Bronchial epithelial cell (primary cell): ENCODE measurements at regions not wholly inside any gene's neighbourhood (a gene's known extent, or its start where the extent isn't known, plus 50 kb on each side); places are given as distances from the start of the nearest gene placed in this dataset.

Experiments
- DNase-seq: peaks from one replicate; pipeline ENCODE4 v3.0.0-alpha.2; 2010; ENCODE audit warnings: low read depth
- FAIRE-seq: peaks from 2 replicates; lab custom pipeline; 2011; peaks lifted over from hg19 to GRCh38; lab: Jason Lieb, UNC
- H3K27me3 ChIP-seq: 2 replicates; pipeline ENCODE4 v1.5.1; 2011; ENCODE audit warnings: low read length; ENCODE audit not compliant: control insufficient read depth, insufficient read depth
- H3K36me3 ChIP-seq: 2 replicates; pipeline ENCODE4 v1.5.1; 2011; ENCODE audit warnings: low read length; ENCODE audit not compliant: control insufficient read depth, insufficient read depth
- H3K4me3 ChIP-seq: 2 replicates; pipeline ENCODE4 v1.5.1; 2011; ENCODE audit warnings: mild to moderate bottlenecking, low read depth, low read length, control low read depth
- CTCF ChIP-seq: IDR thresholded peaks from 2 replicates; pipeline ENCODE4 v1.5.1; 2011; ENCODE audit warnings: mild to moderate bottlenecking, moderate library complexity, low read length, control low read depth, inconsistent platforms; ENCODE audit not compliant: insufficient read depth, severe bottlenecking

GRCh38 chr6:92510137-92510536 is 909.2 kb downstream of the EPHA7 start:
- no peaks in the 10 kb centered on the region for H3K36me3 ChIP-seq
- FAIRE-seq (no peak), DNase-seq (no peak)
- H3K4me3 ChIP-seq, result no peak overlapping the region
- TF ChIP-seq CTCF, result no peak
- H3K27me3 ChIP-seq, result no peaks in the 10 kb centered on the region

GRCh38 chr6:92507552-92507951 is 911.8 kb downstream of the EPHA7 start:
- FAIRE-seq, result no peak
- Histone ChIP-seq H3K36me3 (no peaks in the 10 kb centered on the region), H3K27me3 (no peaks in the 10 kb centered on the region), H3K4me3 (no peak overlapping the region)
- no peak for TF ChIP-seq CTCF
- DNase-seq, result no peak

GRCh38 chr6:92504509-92504908 is 914.9 kb downstream of the EPHA7 start:
- TF ChIP-seq CTCF, result no peak
- Histone ChIP-seq H3K4me3 (no peak overlapping the region), H3K36me3 (no peaks in the 10 kb centered on the region), H3K27me3 (no peaks in the 10 kb centered on the region)
- FAIRE-seq, result no peak
- DNase-seq, result no peak

- TF ChIP-seq CTCF, result no peak
- no peak for FAIRE-seq
- no peak for DNase-seq
Measured at GRCh38 chr6:92497281-92497680, 922.1 kb downstream of the EPHA7 start.

GRCh38 chr6:92496527-92496926 is 922.8 kb downstream of the EPHA7 start:
- Histone ChIP-seq H3K4me3 (no peak overlapping the region), H3K27me3 (no peaks in the 10 kb centered on the region), H3K36me3 (no peaks in the 10 kb centered on the region)
- no peak for FAIRE-seq
- DNase-seq, result no peak
- TF ChIP-seq CTCF, result no peak

More at GRCh38 chr6:92497281-92497680, 922.1 kb downstream of the EPHA7 start:
- Histone ChIP-seq H3K4me3 (no peak overlapping the region), H3K27me3 (no peaks in the 10 kb centered on the region), H3K36me3 (no peaks in the 10 kb centered on the region)

- no peak for FAIRE-seq
- no peaks in the 10 kb centered on the region for H3K36me3 ChIP-seq
Measured at GRCh38 chr6:92495242-92495641, 924.1 kb downstream of the EPHA7 start.

More at GRCh38 chr6:92495242-92495641, 924.1 kb downstream of the EPHA7 start:
- Histone ChIP-seq H3K4me3 (no peak overlapping the region), H3K27me3 (no peaks in the 10 kb centered on the region)
- TF ChIP-seq CTCF, result no peak
- DNase-seq, result no peak
